GM21723 (cell line): ENCODE measurements at regions not wholly inside any gene's neighbourhood (a gene's known extent, or its start where the extent isn't known, plus 50 kb on each side); places are given as distances from the start of the nearest gene placed in this dataset.
"Not testable (repeated sequence)": the region's sequence is repeated elsewhere in the genome, so short reads cannot be mapped to it uniquely, and the experiment has no call there.

Experiments
- ATAC-seq: cut with Tn5 transposase; IDR thresholded peaks from one replicate; pipeline ENCODE4 v1.9.1; 2021; ENCODE audit warnings: mild to moderate bottlenecking, moderate library complexity; ENCODE audit not compliant: unreplicated experiment

GRCh38 chr17:77332034-77332971, 191.5 kb downstream of the SEC14L1 start:
- no peak for ATAC-seq

GRCh38 chr17:77332981-77333685, 192.4 kb downstream of the SEC14L1 start:
- no peak for ATAC-seq

- ATAC-seq: no peak
These were observed 196.4 kb downstream of the SEC14L1 start for GRCh38 chr17:77337150-77337549.

GRCh38 chr17:77341069-77341541, 200.3 kb downstream of the SEC14L1 start:
- no peak for ATAC-seq

DNA sequence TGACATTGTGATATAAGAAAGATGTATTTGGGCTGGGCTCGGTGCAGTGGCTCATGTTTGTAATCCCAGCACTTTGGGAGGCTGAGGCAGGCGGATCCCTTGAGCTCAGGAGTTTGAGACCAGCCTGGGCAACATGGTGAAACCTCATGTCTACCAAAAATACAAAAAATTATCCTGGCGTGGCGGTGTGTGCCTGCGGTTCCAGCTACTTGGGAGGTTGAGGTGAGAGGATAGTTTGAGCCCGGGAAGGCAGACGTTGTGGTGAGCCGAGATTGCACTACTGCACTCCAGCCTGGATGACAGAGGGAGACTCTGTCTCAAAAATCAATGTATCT, 201.9 kb downstream of the SEC14L1 start:
- ATAC-seq: not testable (repeated sequence)

- no peak for ATAC-seq
These were observed 202.4 kb downstream of the SEC14L1 start for GRCh38 chr17:77343031-77343800.

- ATAC-seq: no peak
These were observed 203.3 kb downstream of the SEC14L1 start for GRCh38 chr17:77344038-77344437.

DNA sequence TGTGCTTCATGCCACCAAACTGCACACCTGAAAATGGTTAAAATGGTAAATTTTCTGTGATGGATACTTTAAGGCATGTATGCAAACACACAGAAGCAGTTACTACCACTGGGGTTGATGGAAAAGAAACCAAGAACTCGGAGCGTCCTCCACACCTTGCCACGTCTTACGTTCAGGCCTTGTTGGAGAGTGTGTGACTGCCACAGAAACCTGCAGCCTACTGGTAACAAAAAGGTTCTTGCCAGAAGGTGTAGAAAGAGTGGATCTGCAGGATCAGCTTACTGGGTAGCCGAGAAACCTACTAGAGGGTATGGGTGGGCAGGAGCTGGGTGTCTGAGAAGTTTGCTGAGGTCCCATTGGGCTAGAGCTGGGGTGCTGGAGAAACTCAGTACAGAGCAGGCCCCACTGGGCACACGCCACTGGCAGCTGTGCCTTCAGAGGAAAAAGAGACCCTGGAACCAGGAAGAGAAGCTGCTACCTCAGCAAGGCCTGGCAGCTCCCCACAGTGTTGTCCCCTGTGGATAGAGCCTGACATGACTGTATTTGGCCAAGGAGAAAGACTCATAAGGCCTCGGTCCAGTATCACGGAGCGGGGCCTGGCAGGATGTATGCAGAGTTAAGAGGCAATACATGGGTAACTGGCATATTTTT, 204.6 kb downstream of the SEC14L1 start:
- no peak for ATAC-seq

- ATAC-seq: no peak
These were observed 206.0 kb downstream of the SEC14L1 start for GRCh38 chr17:77346765-77347164.

DNA sequence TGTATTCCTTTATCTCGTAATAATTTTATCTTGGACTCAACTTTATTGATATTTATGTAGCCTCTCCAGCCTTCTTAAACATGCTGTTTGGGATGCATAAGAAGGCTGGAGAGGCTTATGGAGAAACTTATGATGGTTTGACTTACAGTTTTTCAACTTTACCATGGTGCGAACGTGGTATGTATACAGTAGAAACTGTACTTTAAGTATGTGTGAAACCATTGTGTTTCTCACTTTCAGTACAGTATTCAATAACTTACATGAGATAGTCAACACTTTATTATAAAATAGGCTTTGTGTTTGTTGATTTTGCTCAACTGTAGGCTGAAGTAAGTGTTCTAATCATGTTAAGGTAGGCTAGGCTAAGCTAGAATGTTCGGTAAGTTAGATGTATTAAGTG, 206.8 kb downstream of the SEC14L1 start:
- no peak for ATAC-seq

GRCh38 chr17:77349976-77350830, 209.4 kb downstream of the SEC14L1 start:
- no peak for ATAC-seq

DNA sequence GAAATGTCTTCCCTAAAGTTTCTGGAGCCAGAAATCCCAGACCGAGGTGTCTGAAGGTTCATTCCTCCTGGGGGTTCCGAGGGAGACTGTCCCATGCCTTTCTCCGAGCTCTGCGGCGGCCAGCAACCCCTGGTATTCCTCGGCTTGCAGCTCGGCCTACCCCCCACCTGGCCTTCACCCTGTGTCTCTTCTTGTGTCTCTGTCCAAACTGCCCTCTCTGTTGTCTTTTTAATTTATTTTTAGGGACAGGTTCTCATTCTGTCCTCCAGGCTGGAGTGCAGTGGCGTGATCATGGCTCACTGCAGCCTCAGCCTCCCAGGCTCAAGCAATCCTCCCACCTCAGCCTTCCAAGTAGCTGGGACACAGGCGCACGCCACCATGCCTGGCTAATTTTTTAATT, 211.7 kb downstream of the SEC14L1 start:
- ATAC-seq: no peak

DNA sequence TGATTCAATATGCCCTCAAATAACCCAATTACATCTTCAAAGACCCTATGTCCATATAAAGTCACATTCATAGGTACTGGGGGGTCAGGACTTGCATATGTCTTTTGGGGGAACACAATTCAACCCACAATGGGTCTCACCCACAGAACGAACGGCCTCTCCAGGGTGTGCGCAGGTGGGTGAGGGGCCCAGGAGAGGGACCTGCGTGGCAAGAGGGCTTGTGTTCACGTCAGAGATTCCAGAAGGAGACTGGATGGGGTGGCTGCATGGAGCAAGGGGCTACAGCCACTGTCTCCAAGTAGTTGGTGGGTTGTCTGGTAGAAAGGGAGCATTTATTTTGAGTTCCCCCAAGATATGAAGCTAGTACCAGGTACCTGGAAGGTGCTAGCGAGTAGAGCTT, 212.2 kb downstream of the SEC14L1 start:
- ATAC-seq: no peak

DNA sequence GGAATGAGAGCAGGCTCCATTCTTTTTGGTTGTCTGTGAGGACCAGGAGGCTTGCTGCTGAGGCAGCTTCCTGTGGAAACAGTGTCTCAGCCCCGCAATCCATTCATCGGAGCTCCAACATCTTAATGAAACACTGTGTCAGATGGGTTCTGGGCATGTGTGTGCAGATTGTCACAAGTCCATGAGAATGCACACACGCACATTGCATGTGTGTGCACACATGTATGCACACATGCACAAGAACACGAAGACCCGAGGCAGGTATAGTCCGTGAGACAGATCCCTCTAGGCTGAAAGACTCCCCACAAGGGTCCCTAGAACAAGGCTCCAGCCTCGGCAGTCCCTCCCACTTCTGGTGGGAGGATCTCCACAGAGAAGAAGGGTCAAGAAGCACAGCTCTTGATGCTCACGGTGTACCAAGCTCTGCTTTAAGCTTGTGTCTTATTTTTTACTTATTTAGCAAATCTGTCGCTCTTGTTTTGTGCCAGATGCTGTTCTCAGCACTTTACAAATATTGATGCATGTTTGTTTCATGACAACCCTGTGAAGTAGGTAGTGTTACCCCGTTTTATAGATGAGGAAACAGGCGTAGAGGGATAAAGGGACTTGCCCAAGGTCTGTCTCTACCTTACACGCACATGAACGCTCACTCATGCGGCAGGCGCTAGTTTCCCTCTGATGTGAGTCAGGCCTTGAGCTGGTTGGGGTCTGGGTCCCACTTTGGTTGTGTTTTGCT, 213.1 kb downstream of the SEC14L1 start:
- ATAC-seq: no peak

DNA sequence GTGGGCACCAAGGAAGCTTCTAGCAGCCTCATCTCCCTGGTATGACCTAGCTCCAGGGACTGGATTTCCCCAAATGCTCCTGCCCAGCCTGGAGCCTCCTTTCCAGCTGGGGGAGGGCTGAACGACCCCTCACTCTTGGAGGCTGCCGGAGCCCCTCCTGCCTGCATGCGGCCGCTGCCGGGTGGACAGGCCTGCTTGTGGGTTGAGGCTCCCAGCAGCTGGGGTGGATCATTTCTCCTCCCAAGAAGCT, 213.6 kb downstream of the SEC14L1 start:
- ATAC-seq: no peak

- no peak for ATAC-seq
These were observed 214.1 kb downstream of the SEC14L1 start for GRCh38 chr17:77354670-77355455.

- ATAC-seq: no peak
These were observed 215.4 kb downstream of the SEC14L1 start for GRCh38 chr17:77356109-77356689.

DNA sequence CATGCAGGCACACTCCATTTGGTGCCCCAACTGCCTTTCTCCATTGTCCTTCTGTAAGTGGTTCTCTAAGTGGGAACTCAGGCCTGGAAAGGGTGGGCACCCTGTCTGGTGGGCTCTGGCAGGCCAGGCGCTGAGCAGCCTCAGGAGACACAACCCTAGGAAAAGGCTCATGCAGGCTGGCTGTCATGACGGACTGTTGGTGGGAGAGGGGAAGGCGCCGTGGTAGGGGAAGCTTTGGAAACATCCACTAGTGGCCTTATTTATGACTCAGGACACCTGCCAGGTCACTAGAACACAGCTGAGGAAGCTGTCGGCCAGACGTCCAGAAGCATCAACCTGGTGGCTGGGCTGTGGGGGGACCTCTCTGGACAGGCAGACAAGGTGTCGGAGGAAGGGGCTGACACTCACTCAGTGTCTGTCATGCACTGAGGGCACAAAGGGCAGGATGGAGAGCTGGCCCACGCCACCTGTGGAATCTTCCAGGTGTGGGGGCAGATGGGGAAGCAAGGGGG, 216.0 kb downstream of the SEC14L1 start:
- no peak for ATAC-seq
